GM23338 (cell line): ENCODE measurements at regions not wholly inside any gene's neighbourhood (a gene's known extent, or its start where the extent isn't known, plus 50 kb on each side); places are given as distances from the start of the nearest gene placed in this dataset.

Source experiments
- ATAC-seq: fragments of 200-7000 bp; cut with Tn5 transposase; 3 replicates; pipeline ENCODE4 v1.9.1; 2020
- DNase-seq: peaks from one replicate; pipeline ENCODE4 v3.0.0-alpha.2; 2015; ENCODE audit warnings: low spot score
- H2AFZ ChIP-seq: fragments of 200-600 bp; sonication (generic); 2 replicates; pipeline ENCODE4 v1.8.0; 2016; ENCODE audit warnings: antibody characterized with exemption, mild to moderate bottlenecking, moderate library complexity
- H3F3A ChIP-seq: fragments of 200-600 bp; sonication (generic); replicated peaks from 2 replicates; pipeline ENCODE4 v1.8.0; 2017; ENCODE audit warnings: antibody characterized with exemption, mixed run types, low read depth
- H3K27ac ChIP-seq: fragments of 200-600 bp; sonication (generic); 2 replicates; pipeline ENCODE4 v1.6.1; 2016; ENCODE audit warnings: low read depth
- H3K27me3 ChIP-seq: fragments of 200-600 bp; sonication (generic); 2 replicates; pipeline ENCODE4 v1.8.0; 2016; ENCODE audit warnings: mild to moderate bottlenecking, mixed run types, moderate library complexity; ENCODE audit not compliant: insufficient read depth
- H3K36me3 ChIP-seq: fragments of 200-600 bp; sonication (generic); 2 replicates; pipeline ENCODE4 v1.8.0; 2016; ENCODE audit warnings: mild to moderate bottlenecking; ENCODE audit not compliant: insufficient read depth
- H3K4me1 ChIP-seq: fragments of 200-600 bp; sonication (generic); 2 replicates; pipeline ENCODE4 v1.8.0; 2016; ENCODE audit warnings: mild to moderate bottlenecking, moderate library complexity; ENCODE audit not compliant: insufficient read depth
- H3K4me2 ChIP-seq: fragments of 200-600 bp; sonication (generic); 2 replicates; pipeline ENCODE4 v1.7.1; 2017; ENCODE audit warnings: mixed run types
- H3K4me3 ChIP-seq: fragments of 200-600 bp; sonication (generic); 2 replicates; pipeline ENCODE4 v1.6.1; 2016; ENCODE audit warnings: mixed run types
- H3K79me2 ChIP-seq: fragments of 200-600 bp; sonication (generic); replicated peaks from 2 replicates; pipeline ENCODE4 v1.8.0; 2017; ENCODE audit warnings: mild to moderate bottlenecking; ENCODE audit not compliant: insufficient read depth
- H3K9me2 ChIP-seq: fragments of 200-600 bp; sonication (generic); 2 replicates; pipeline ENCODE4 v1.8.0; 2017; ENCODE audit not compliant: insufficient read depth
- H4K20me1 ChIP-seq: fragments of 200-600 bp; sonication (generic); replicated peaks from 2 replicates; pipeline ENCODE4 v1.8.0; 2017; ENCODE audit warnings: mild to moderate bottlenecking; ENCODE audit not compliant: insufficient read depth
- H3K27ac Mint-ChIP-seq: 2 replicates; pipeline ENCODE4 v1.8.0; 2020; ENCODE audit warnings: inconsistent platforms, mild to moderate bottlenecking, moderate library complexity, mixed read lengths
- H3K27me3 Mint-ChIP-seq: 3 replicates; pipeline ENCODE4 v1.8.0; 2022; ENCODE audit warnings: low read depth, mild to moderate bottlenecking, moderate library complexity, mixed read lengths, inconsistent platforms; ENCODE audit not compliant: insufficient read depth, poor library complexity
- H3K36me3 Mint-ChIP-seq: 3 replicates; pipeline ENCODE4 v1.8.0; 2021; ENCODE audit warnings: low read depth, mild to moderate bottlenecking, inconsistent platforms, moderate library complexity, mixed read lengths
- H3K4me1 Mint-ChIP-seq: 3 replicates; pipeline ENCODE4 v1.8.0; 2020; ENCODE audit warnings: mild to moderate bottlenecking, inconsistent platforms, mixed read lengths
- H3K4me3 Mint-ChIP-seq: 3 replicates; pipeline ENCODE4 v1.8.0; 2021; ENCODE audit warnings: moderate library complexity, mild to moderate bottlenecking, inconsistent platforms, mixed read lengths
- H3K9me3 Mint-ChIP-seq: 3 replicates; pipeline ENCODE4 v1.8.0; 2020; ENCODE audit warnings: moderate library complexity, mild to moderate bottlenecking, inconsistent platforms, mixed read lengths
- CREB1 ChIP-seq: fragments of 250-450 bp; sonication (Bioruptor Pico); IDR thresholded peaks from 2 replicates; pipeline ENCODE4 v1.5.0; 2020; ENCODE audit warnings: low read depth, mild to moderate bottlenecking, moderate library complexity
- EZH2 ChIP-seq: fragments of 200-600 bp; sonication (generic); IDR thresholded peaks from one replicate; pipeline ENCODE4 v1.8.0; 2017; ENCODE audit warnings: antibody characterized with exemption, mild to moderate bottlenecking, low read depth; ENCODE audit not compliant: unreplicated experiment
- EZH2phosphoT487 ChIP-seq: fragments of 200-600 bp; sonication (generic); IDR thresholded peaks from one replicate; pipeline ENCODE4 v1.8.1; 2018; ENCODE audit warnings: antibody characterized with exemption; ENCODE audit not compliant: unreplicated experiment
- JUNB ChIP-seq: IDR thresholded peaks from one replicate; pipeline ENCODE4 v1.6.1; 2016; ENCODE audit warnings: antibody characterized with exemption; ENCODE audit not compliant: unreplicated experiment
- NANOG ChIP-seq: IDR thresholded peaks from 2 replicates; pipeline ENCODE4 v1.6.1; 2016; ENCODE audit warnings: antibody characterized with exemption, borderline replicate concordance
- POLR2AphosphoS5 ChIP-seq: IDR thresholded peaks from 2 replicates; pipeline ENCODE4 v1.6.1; 2016; ENCODE audit warnings: antibody characterized with exemption, low read depth
- STAT1 ChIP-seq: IDR thresholded peaks from one replicate; pipeline ENCODE4 v1.6.1; 2016; ENCODE audit warnings: antibody characterized with exemption; ENCODE audit not compliant: unreplicated experiment
- ZNF114 ChIP-seq: fragments of 250-450 bp; sonication (Bioruptor Pico); IDR thresholded peaks from 2 replicates; pipeline ENCODE4 v1.5.0; 2020; ENCODE audit warnings: mild to moderate bottlenecking, moderate library complexity
- ZNF331 ChIP-seq: fragments of 250-450 bp; sonication (Bioruptor Pico); IDR thresholded peaks from 2 replicates; pipeline ENCODE4 v1.5.0; 2020; ENCODE audit warnings: low read depth, mild to moderate bottlenecking, moderate library complexity
- TF ChIP-seq, protein P1 (sequence below): fragments of 250-450 bp; sonication (Bioruptor Pico); IDR thresholded peaks from 2 replicates; pipeline ENCODE4 v1.5.0; 2020; ENCODE audit warnings: mild to moderate bottlenecking, moderate library complexity
- TF ChIP-seq, protein P2 (sequence below): IDR thresholded peaks from one replicate; pipeline ENCODE4 v1.6.1; 2018; ENCODE audit warnings: antibody characterized with exemption; ENCODE audit not compliant: unreplicated experiment
- TF ChIP-seq, protein P3 (sequence below): IDR thresholded peaks from 2 replicates; pipeline ENCODE4 v1.6.1; 2016; ENCODE audit warnings: antibody characterized with exemption
- TF ChIP-seq, protein P4 (sequence below), 2 experiments: fragments of 200-600 bp in 1 of 2; sonication (generic) in 1 of 2; conservative IDR thresholded peaks; 2 replicates each; pipeline versions ENCODE4 v1.5.1 to v1.6.1; 2016 to 2017; ENCODE audit warnings: antibody characterized with exemption in 2 of 2, low read depth in 2 of 2, mild to moderate bottlenecking in 2 of 2, moderate library complexity in 1 of 2

DNA sequence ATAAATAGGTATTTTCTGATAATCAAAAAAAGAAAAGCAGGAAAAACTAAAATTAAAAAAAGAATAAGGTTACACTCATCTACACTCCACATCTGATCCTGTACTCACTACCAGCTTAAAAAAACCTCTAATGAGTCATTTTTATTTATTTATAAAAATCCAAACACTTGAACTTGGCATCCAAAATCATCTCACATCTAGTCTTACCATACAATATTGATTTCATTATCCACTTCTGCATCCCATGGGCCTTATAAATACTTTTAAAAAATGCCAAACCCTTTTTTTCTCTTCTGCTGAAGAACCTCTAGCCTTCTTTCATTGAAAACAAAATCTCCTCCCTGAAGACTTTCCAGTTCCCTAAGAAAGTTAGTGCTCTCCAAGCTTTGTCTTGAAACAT is 109.7 kb downstream of the TMTC3 start:
- H3K9me2 ChIP-seq, result no peaks in the 10 kb centered on the region
- H3K27me3 ChIP-seq, result no peaks in the 10 kb centered on the region
- no peak overlapping the region for H3K4me2 ChIP-seq
- no peak overlapping the region for H3K4me3 ChIP-seq
- no peaks in the 10 kb centered on the region for H3K36me3 ChIP-seq
- H3F3A ChIP-seq, result no peaks in the 10 kb centered on the region
- no peak overlapping the region for H3K27ac Mint-ChIP-seq
- no peaks in the 10 kb centered on the region for H4K20me1 ChIP-seq
- no peak overlapping the region for H3K27ac ChIP-seq
- H2AFZ ChIP-seq, result no peak overlapping the region
- H3K4me1 Mint-ChIP-seq, result peaks cover 5% of the 10 kb centered on the region; the same call in 2 of the 3 replicates
- H3K36me3 Mint-ChIP-seq, result no peaks in the 10 kb centered on the region
- ATAC-seq (no peak), DNase-seq (no peak)
- TF ChIP-seq JUNB (no peak), ZNF114 (no peak), POLR2AphosphoS5 (no peak), EZH2phosphoT487 (no peak), CREB1 (CRISPR knock-in tag) (no peak), STAT1 (no peak), ZNF331 (no peak), NANOG (no peak), EZH2 (no peak)
- TF ChIP-seq, protein P1, sequence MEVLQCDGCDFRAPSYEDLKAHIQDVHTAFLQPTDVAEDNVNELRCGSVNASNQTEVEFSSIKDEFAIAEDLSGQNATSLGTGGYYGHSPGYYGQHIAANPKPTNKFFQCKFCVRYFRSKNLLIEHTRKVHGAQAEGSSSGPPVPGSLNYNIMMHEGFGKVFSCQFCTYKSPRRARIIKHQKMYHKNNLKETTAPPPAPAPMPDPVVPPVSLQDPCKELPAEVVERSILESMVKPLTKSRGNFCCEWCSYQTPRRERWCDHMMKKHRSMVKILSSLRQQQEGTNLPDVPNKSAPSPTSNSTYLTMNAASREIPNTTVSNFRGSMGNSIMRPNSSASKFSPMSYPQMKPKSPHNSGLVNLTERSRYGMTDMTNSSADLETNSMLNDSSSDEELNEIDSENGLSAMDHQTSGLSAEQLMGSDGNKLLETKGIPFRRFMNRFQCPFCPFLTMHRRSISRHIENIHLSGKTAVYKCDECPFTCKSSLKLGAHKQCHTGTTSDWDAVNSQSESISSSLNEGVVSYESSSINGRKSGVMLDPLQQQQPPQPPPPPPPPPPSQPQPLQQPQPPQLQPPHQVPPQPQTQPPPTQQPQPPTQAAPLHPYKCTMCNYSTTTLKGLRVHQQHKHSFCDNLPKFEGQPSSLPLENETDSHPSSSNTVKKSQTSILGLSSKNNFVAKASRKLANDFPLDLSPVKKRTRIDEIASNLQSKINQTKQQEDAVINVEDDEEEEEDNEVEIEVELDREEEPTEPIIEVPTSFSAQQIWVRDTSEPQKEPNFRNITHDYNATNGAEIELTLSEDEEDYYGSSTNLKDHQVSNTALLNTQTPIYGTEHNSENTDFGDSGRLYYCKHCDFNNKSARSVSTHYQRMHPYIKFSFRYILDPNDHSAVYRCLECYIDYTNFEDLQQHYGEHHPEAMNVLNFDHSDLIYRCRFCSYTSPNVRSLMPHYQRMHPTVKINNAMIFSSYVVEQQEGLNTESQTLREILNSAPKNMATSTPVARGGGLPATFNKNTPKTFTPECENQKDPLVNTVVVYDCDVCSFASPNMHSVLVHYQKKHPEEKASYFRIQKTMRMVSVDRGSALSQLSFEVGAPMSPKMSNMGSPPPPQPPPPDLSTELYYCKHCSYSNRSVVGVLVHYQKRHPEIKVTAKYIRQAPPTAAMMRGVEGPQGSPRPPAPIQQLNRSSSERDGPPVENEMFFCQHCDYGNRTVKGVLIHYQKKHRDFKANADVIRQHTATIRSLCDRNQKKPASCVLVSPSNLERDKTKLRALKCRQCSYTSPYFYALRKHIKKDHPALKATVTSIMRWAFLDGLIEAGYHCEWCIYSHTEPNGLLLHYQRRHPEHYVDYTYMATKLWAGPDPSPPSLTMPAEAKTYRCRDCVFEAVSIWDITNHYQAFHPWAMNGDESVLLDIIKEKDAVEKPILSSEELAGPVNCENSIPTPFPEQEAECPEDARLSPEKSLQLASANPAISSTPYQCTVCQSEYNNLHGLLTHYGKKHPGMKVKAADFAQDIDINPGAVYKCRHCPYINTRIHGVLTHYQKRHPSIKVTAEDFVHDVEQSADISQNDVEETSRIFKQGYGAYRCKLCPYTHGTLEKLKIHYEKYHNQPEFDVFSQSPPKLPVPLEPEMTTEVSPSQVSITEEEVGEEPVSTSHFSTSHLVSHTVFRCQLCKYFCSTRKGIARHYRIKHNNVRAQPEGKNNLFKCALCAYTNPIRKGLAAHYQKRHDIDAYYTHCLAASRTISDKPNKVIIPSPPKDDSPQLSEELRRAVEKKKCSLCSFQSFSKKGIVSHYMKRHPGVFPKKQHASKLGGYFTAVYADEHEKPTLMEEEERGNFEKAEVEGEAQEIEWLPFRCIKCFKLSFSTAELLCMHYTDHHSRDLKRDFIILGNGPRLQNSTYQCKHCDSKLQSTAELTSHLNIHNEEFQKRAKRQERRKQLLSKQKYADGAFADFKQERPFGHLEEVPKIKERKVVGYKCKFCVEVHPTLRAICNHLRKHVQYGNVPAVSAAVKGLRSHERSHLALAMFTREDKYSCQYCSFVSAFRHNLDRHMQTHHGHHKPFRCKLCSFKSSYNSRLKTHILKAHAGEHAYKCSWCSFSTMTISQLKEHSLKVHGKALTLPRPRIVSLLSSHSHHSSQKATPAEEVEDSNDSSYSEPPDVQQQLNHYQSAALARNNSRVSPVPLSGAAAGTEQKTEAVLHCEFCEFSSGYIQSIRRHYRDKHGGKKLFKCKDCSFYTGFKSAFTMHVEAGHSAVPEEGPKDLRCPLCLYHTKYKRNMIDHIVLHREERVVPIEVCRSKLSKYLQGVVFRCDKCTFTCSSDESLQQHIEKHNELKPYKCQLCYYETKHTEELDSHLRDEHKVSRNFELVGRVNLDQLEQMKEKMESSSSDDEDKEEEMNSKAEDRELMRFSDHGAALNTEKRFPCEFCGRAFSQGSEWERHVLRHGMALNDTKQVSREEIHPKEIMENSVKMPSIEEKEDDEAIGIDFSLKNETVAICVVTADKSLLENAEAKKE, result no peak
- TF ChIP-seq, protein P2, sequence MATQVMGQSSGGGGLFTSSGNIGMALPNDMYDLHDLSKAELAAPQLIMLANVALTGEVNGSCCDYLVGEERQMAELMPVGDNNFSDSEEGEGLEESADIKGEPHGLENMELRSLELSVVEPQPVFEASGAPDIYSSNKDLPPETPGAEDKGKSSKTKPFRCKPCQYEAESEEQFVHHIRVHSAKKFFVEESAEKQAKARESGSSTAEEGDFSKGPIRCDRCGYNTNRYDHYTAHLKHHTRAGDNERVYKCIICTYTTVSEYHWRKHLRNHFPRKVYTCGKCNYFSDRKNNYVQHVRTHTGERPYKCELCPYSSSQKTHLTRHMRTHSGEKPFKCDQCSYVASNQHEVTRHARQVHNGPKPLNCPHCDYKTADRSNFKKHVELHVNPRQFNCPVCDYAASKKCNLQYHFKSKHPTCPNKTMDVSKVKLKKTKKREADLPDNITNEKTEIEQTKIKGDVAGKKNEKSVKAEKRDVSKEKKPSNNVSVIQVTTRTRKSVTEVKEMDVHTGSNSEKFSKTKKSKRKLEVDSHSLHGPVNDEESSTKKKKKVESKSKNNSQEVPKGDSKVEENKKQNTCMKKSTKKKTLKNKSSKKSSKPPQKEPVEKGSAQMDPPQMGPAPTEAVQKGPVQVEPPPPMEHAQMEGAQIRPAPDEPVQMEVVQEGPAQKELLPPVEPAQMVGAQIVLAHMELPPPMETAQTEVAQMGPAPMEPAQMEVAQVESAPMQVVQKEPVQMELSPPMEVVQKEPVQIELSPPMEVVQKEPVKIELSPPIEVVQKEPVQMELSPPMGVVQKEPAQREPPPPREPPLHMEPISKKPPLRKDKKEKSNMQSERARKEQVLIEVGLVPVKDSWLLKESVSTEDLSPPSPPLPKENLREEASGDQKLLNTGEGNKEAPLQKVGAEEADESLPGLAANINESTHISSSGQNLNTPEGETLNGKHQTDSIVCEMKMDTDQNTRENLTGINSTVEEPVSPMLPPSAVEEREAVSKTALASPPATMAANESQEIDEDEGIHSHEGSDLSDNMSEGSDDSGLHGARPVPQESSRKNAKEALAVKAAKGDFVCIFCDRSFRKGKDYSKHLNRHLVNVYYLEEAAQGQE, result no peak
- TF ChIP-seq, protein P3, sequence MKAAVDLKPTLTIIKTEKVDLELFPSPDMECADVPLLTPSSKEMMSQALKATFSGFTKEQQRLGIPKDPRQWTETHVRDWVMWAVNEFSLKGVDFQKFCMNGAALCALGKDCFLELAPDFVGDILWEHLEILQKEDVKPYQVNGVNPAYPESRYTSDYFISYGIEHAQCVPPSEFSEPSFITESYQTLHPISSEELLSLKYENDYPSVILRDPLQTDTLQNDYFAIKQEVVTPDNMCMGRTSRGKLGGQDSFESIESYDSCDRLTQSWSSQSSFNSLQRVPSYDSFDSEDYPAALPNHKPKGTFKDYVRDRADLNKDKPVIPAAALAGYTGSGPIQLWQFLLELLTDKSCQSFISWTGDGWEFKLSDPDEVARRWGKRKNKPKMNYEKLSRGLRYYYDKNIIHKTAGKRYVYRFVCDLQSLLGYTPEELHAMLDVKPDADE, result no peak
- TF ChIP-seq, protein P4, sequence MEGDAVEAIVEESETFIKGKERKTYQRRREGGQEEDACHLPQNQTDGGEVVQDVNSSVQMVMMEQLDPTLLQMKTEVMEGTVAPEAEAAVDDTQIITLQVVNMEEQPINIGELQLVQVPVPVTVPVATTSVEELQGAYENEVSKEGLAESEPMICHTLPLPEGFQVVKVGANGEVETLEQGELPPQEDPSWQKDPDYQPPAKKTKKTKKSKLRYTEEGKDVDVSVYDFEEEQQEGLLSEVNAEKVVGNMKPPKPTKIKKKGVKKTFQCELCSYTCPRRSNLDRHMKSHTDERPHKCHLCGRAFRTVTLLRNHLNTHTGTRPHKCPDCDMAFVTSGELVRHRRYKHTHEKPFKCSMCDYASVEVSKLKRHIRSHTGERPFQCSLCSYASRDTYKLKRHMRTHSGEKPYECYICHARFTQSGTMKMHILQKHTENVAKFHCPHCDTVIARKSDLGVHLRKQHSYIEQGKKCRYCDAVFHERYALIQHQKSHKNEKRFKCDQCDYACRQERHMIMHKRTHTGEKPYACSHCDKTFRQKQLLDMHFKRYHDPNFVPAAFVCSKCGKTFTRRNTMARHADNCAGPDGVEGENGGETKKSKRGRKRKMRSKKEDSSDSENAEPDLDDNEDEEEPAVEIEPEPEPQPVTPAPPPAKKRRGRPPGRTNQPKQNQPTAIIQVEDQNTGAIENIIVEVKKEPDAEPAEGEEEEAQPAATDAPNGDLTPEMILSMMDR (conservative IDR thresholded peaks at IDR 0.05; ENCODE audit: low read depth in 2 of 2), result no peak
- no peaks in the 10 kb centered on the region for H3K79me2 ChIP-seq
- H3K9me3 Mint-ChIP-seq, result no peaks in the 10 kb centered on the region
- no peaks in the 10 kb centered on the region for H3K27me3 Mint-ChIP-seq
- H3K4me1 ChIP-seq, result no peaks in the 10 kb centered on the region
- no peak overlapping the region for H3K4me3 Mint-ChIP-seq
